ENCODE measurements at regions not wholly inside any gene's neighbourhood (a gene's known extent, or its start where the extent isn't known, plus 50 kb on each side); places are given as distances from the start of the nearest gene placed in this dataset.
"Not testable (repeated sequence)": the region's sequence is repeated elsewhere in the genome, so short reads cannot be mapped to it uniquely, and the experiment has no call there.

DNA sequence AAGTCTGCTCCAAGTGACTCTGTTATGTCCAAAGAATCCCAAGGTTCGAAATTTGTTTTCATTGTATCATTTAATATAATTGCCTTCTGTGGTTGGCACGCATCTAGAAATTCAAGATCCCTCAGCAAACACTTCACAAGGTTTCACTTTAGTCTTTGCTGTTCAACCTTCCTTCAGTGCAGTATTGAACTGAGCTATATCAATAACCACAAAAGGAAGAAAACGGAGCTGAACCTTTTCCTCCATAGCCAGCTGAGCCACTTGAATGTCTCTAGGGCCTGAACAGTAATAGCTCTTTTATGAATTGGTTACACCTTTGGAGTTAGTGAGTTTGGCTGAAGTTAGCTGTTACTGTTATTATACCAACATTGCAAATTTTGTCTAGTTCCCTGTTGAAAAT lies 357.7 kb upstream of the HNRNPA3 start:
- no peaks in the 10 kb centered on the region for H3K27me3 ChIP-seq (ENCODE audit: low read depth, low read length)
- H3K36me3 ChIP-seq (ENCODE audit: control insufficient read depth in 1 of 2, insufficient read depth in 2 of 2, low read length in 2 of 2): no peaks in the 10 kb centered on the region
- H3K4me3 ChIP-seq (ENCODE audit: low read depth in 1 of 2, low read length in 2 of 2): no peak overlapping the region
- no peaks in the 10 kb centered on the region for H3K4me1 ChIP-seq (ENCODE audit: control insufficient read depth in 1 of 2, insufficient read depth in 2 of 2, low read length in 2 of 2)
- no peaks in the 10 kb centered on the region for H3K9me3 ChIP-seq (ENCODE audit: control insufficient read depth in 1 of 2, low read length in 2 of 2)
- H3K27ac ChIP-seq (ENCODE audit: low read length): no peak overlapping the region

DNA sequence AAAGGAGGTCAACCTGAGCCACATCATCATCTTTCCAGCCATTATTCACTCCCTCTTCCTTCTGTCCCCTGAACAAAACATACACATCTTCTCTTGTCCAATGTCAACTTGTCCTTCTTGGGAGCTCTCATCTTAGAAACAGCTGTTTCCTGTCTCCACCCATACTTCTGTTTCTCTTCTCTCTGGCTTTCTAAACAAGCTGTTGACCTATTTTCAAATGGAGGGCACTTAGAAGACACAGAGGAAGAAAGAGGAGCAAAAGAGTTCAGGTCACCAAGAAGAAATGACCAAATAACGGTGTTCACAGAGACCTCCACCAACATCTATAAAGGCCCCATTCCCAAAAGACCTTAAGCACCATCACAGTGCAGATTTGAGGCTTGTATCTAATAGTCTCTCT lies 355.9 kb upstream of the HNRNPA3 start:
- H3K4me3 ChIP-seq (ENCODE audit: low read depth in 1 of 2, low read length in 2 of 2): no peak overlapping the region
- H3K36me3 ChIP-seq (ENCODE audit: control insufficient read depth in 1 of 2, insufficient read depth in 2 of 2, low read length in 2 of 2): no peaks in the 10 kb centered on the region
- H3K4me1 ChIP-seq (ENCODE audit: control insufficient read depth in 1 of 2, insufficient read depth in 2 of 2, low read length in 2 of 2): no peaks in the 10 kb centered on the region
- no peaks in the 10 kb centered on the region for H3K9me3 ChIP-seq (ENCODE audit: control insufficient read depth in 1 of 2, low read length in 2 of 2)
- H3K27ac ChIP-seq (ENCODE audit: low read length): no peak overlapping the region
- H3K27me3 ChIP-seq (ENCODE audit: low read depth, low read length): no peaks in the 10 kb centered on the region

DNA sequence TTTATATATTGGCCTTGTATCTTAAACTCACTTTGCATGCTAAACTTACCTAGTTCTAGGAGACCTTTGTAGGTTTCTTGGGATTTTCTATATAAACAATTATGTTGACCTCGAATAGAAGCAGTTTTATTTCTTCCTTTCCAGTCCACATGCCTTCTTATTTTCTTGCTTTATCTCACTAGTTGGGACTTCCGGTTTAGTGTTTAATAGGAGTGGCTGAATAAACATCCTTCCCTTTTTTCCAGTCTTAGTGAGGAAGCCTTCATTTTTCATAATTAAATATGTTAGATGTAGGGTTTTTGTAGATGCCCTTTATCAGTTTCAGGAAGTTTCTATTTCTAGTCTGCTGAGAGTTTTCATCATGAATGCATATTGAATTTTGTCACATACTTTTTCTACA lies 347.3 kb upstream of the HNRNPA3 start:
- H3K4me3 ChIP-seq (ENCODE audit: low read depth in 1 of 2, low read length in 2 of 2): no peak overlapping the region
- H3K27ac ChIP-seq (ENCODE audit: low read length): no peak overlapping the region
- H3K4me1 ChIP-seq (ENCODE audit: control insufficient read depth in 1 of 2, insufficient read depth in 2 of 2, low read length in 2 of 2): no peaks in the 10 kb centered on the region
- H3K27me3 ChIP-seq (ENCODE audit: low read depth, low read length): no peaks in the 10 kb centered on the region
- no peaks in the 10 kb centered on the region for H3K9me3 ChIP-seq (ENCODE audit: control insufficient read depth in 1 of 2, low read length in 2 of 2)
- no peaks in the 10 kb centered on the region for H3K36me3 ChIP-seq (ENCODE audit: control insufficient read depth in 1 of 2, insufficient read depth in 2 of 2, low read length in 2 of 2)

DNA sequence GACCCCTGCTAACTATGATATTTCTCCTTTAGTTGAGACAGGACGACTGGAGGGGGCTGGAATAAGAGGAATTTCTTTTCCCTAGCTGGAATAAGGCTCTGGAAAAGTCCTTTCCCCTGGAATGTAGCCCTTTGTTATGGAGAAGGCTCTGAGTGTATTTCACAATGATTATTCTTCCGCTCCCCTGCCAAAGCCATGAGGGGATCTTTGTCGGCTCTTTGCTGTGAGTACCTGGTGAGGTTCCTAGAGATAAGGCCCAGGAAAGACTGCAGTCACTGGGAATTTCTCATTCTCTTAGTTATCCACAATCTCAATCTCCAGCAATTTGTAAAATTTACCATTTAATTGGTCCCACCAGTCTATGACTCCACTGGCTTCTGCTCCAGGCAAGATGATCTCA lies 340.2 kb upstream of the HNRNPA3 start:
- H3K9me3 ChIP-seq (ENCODE audit: control insufficient read depth in 1 of 2, low read length in 2 of 2): no peaks in the 10 kb centered on the region
- no peak overlapping the region for H3K4me3 ChIP-seq (ENCODE audit: low read depth in 1 of 2, low read length in 2 of 2)
- H3K36me3 ChIP-seq (ENCODE audit: control insufficient read depth in 1 of 2, insufficient read depth in 2 of 2, low read length in 2 of 2): no peaks in the 10 kb centered on the region
- no peaks in the 10 kb centered on the region for H3K27me3 ChIP-seq (ENCODE audit: low read depth, low read length)
- H3K27ac ChIP-seq (ENCODE audit: low read length): no peak overlapping the region
- H3K4me1 ChIP-seq (ENCODE audit: control insufficient read depth in 1 of 2, insufficient read depth in 2 of 2, low read length in 2 of 2): no peaks in the 10 kb centered on the region

DNA sequence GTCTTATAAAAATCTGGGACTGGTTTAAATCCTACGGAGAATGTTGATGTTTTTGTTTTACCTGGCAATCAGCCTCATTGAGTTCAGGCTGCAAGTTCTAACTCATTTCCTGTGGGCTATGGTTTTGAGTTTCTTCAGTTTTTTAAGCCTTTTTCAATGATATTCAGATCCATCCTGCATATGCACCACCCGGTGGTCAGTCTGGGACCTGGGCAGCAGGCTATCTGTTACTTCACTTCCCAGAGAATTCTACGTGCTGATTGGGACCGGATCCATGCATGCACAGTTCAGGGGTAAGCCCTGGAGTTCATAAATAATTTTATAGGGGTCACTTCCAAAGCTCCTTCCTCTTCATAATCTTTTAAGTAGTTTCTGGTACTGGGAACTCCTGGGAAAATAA lies 339.2 kb upstream of the HNRNPA3 start:
- no peaks in the 10 kb centered on the region for H3K9me3 ChIP-seq (ENCODE audit: control insufficient read depth in 1 of 2, low read length in 2 of 2)
- H3K4me3 ChIP-seq (ENCODE audit: low read depth in 1 of 2, low read length in 2 of 2): no peak overlapping the region
- H3K27ac ChIP-seq (ENCODE audit: low read length): no peak overlapping the region
- no peaks in the 10 kb centered on the region for H3K27me3 ChIP-seq (ENCODE audit: low read depth, low read length)
- H3K4me1 ChIP-seq (ENCODE audit: control insufficient read depth in 1 of 2, insufficient read depth in 2 of 2, low read length in 2 of 2): no peaks in the 10 kb centered on the region
- no peaks in the 10 kb centered on the region for H3K36me3 ChIP-seq (ENCODE audit: control insufficient read depth in 1 of 2, insufficient read depth in 2 of 2, low read length in 2 of 2)

DNA sequence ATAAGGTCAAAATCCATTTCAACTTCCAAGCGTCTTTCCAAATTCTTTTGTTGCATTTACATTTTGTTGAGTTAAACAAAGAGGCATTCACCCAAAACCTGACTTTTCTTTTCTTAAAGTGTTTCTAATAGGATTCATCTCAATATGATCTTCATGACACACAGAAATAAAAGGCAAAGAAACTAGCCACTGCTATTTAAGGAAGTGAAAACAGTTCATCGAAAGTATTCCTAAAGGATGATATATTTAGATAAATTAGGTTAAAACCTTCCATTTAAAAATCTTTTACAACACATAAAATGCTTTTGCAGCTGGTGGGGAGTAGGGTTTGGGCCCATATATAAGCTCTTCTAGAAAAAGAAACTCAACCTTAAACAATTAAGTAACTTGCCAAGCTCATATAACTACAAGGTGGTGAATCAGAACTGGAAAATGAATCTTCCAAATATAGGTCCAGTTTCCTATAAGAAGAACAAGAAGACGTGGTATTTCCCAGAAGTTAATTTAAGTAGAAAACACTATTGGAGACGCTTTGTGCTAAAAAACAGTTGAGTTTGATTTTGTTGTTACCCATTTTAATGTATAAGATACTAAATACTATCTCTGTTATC lies 336.0 kb upstream of the HNRNPA3 start:
- Histone ChIP-seq H3K36me3 (ENCODE audit: control insufficient read depth in 1 of 2, insufficient read depth in 2 of 2, low read length in 2 of 2) (no peaks in the 10 kb centered on the region), H3K27me3 (ENCODE audit: low read depth, low read length) (no peaks in the 10 kb centered on the region), H3K4me1 (ENCODE audit: control insufficient read depth in 1 of 2, insufficient read depth in 2 of 2, low read length in 2 of 2) (no peaks in the 10 kb centered on the region), H3K9me3 (ENCODE audit: control insufficient read depth in 1 of 2, low read length in 2 of 2) (no peaks in the 10 kb centered on the region), H3K27ac (ENCODE audit: low read length) (no peak overlapping the region), H3K4me3 (ENCODE audit: low read depth in 1 of 2, low read length in 2 of 2) (no peak overlapping the region)

DNA sequence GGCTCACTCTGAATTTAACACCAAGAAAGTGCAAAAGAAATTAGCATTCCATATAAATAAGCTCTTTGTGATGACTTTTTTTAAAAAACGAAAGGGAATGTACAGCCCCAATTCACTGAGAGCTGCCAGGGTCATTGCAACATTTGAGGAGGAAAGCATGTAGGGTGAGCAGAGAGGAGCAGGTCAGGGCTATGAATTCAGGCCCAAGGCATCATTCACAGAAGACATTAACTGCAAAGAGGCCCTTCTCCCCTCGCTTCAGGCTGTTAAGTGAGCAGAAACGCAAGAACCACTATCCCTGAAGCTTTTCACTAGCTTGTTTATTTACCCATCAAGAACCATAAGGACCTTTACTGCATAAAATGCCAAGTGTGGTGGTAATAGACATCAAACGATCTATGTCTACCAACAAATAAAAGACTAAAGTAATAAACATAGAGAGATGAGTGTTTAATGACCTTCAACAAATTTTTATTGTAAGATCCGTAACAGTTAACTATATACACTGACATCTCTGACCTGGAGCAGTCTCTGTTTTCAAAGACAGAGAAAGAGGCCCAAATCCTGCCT lies 333.1 kb upstream of the HNRNPA3 start:
- Histone ChIP-seq H3K36me3 (ENCODE audit: control insufficient read depth in 1 of 2, insufficient read depth in 2 of 2, low read length in 2 of 2) (no peaks in the 10 kb centered on the region), H3K27ac (ENCODE audit: low read length) (no peak overlapping the region), H3K4me3 (ENCODE audit: low read depth in 1 of 2, low read length in 2 of 2) (no peak overlapping the region), H3K9me3 (ENCODE audit: control insufficient read depth in 1 of 2, low read length in 2 of 2) (no peaks in the 10 kb centered on the region), H3K4me1 (ENCODE audit: control insufficient read depth in 1 of 2, insufficient read depth in 2 of 2, low read length in 2 of 2) (no peaks in the 10 kb centered on the region), H3K27me3 (ENCODE audit: low read depth, low read length) (no peaks in the 10 kb centered on the region)

DNA sequence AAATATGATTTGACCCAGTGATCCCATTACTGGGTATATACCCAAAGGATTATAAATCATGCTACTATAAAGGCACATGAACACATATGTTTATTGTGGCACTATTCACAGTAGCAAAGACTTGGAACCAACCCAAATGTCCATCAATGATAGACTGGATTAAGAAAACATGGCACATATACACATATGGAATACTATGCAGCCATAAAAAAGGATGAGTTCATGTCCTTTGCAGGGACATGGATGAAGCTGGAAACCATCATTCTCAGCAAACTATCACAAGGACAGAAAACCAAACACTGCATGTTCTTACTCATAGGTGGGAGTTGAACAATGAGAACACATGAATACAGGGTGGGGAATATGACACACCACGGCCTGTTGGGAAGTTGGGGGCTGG lies 330.5 kb upstream of the HNRNPA3 start:
- H3K4me1 ChIP-seq (ENCODE audit: control insufficient read depth in 1 of 2, insufficient read depth in 2 of 2, low read length in 2 of 2); H3K9me3 ChIP-seq (ENCODE audit: control insufficient read depth in 1 of 2, low read length in 2 of 2); H3K4me3 ChIP-seq (ENCODE audit: low read depth in 1 of 2, low read length in 2 of 2); H3K27ac ChIP-seq (ENCODE audit: low read length); H3K36me3 ChIP-seq (ENCODE audit: control insufficient read depth in 1 of 2, insufficient read depth in 2 of 2, low read length in 2 of 2); H3K27me3 ChIP-seq (ENCODE audit: low read depth, low read length): not testable (repeated sequence)

DNA sequence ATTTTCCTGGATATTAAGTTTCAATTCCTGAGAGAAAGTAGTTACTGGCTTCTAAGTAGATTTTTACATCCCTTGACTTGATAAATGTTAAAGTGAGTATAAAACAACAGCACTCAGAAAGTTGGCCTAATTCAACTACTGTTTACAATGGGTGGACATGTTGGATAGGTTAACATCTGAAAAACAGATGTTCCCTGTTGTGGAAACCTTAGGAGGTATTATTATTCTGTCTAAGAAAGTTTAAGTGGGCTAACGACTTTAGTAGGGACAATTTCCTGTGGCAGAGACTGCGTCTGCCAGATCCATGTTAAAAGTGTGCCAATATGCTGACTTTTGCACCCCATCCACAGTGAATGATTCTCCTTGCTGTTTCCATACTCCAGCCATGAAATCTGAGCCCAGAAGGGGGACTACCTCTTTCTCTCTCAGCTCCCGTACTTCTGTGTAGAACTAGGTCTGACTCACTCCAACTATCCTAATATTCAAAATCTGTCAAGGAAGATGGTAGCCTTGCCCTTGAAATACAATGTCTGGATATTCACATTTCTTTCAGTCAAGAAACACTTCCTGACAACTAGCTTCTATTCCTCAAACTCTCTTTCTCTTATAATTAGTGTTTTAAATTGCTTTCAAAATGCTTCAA lies 327.5 kb upstream of the HNRNPA3 start:
- H3K4me3 ChIP-seq (ENCODE audit: low read depth in 1 of 2, low read length in 2 of 2): no peak overlapping the region
- no peaks in the 10 kb centered on the region for H3K4me1 ChIP-seq (ENCODE audit: control insufficient read depth in 1 of 2, insufficient read depth in 2 of 2, low read length in 2 of 2)
- no peaks in the 10 kb centered on the region for H3K27me3 ChIP-seq (ENCODE audit: low read depth, low read length)
- no peaks in the 10 kb centered on the region for H3K9me3 ChIP-seq (ENCODE audit: control insufficient read depth in 1 of 2, low read length in 2 of 2)
- H3K36me3 ChIP-seq (ENCODE audit: control insufficient read depth in 1 of 2, insufficient read depth in 2 of 2, low read length in 2 of 2): no peaks in the 10 kb centered on the region
- H3K27ac ChIP-seq (ENCODE audit: low read length): no peak overlapping the region

DNA sequence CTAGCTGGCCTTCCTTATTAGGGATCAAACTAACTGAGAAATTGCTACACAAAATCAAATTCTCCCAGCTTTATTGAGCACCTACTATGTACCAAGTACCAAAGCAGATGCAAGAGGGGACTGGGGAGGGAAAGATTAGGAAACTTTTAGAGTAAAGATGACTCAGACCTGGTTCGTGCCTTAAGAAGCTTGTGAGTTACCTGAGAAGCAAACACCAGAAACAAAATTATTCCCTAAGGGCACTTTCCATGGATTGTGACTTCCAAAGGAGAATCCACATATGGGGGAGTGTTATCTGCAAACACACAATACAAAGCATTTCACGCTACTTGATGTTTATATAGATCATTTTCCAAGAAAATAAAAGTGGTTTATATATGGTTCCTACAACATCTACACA lies 326.9 kb upstream of the HNRNPA3 start:
- no peaks in the 10 kb centered on the region for H3K9me3 ChIP-seq (ENCODE audit: control insufficient read depth in 1 of 2, low read length in 2 of 2)
- no peaks in the 10 kb centered on the region for H3K36me3 ChIP-seq (ENCODE audit: control insufficient read depth in 1 of 2, insufficient read depth in 2 of 2, low read length in 2 of 2)
- no peaks in the 10 kb centered on the region for H3K4me1 ChIP-seq (ENCODE audit: control insufficient read depth in 1 of 2, insufficient read depth in 2 of 2, low read length in 2 of 2)
- H3K27ac ChIP-seq (ENCODE audit: low read length): no peak overlapping the region
- no peaks in the 10 kb centered on the region for H3K27me3 ChIP-seq (ENCODE audit: low read depth, low read length)
- H3K4me3 ChIP-seq (ENCODE audit: low read depth in 1 of 2, low read length in 2 of 2): no peak overlapping the region

DNA sequence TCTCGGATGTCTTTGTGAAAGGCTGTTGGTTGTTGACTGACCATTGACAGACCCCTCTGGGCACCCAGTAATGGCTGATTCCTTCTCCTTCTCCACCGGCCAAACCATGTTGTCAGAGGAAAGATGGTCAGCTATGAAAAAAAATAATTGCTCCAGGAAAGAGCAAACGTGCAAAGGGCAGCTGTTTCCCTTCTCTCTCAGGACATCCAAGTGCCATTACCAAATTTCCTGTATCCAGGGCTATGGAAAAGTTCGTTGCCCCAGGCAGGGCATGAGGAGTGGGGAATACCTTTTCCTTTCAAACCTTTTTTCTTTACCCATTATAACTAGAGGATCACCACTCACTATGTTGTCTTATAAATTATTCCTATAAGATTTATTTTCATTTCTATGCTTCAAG lies 321.5 kb upstream of the HNRNPA3 start:
- no peaks in the 10 kb centered on the region for H3K4me1 ChIP-seq (ENCODE audit: control insufficient read depth in 1 of 2, insufficient read depth in 2 of 2, low read length in 2 of 2)
- no peak overlapping the region for H3K27ac ChIP-seq (ENCODE audit: low read length)
- H3K4me3 ChIP-seq (ENCODE audit: low read depth in 1 of 2, low read length in 2 of 2): no peak overlapping the region
- no peaks in the 10 kb centered on the region for H3K9me3 ChIP-seq (ENCODE audit: control insufficient read depth in 1 of 2, low read length in 2 of 2)
- H3K27me3 ChIP-seq (ENCODE audit: low read depth, low read length): no peaks in the 10 kb centered on the region
- H3K36me3 ChIP-seq (ENCODE audit: control insufficient read depth in 1 of 2, insufficient read depth in 2 of 2, low read length in 2 of 2): no peaks in the 10 kb centered on the region

DNA sequence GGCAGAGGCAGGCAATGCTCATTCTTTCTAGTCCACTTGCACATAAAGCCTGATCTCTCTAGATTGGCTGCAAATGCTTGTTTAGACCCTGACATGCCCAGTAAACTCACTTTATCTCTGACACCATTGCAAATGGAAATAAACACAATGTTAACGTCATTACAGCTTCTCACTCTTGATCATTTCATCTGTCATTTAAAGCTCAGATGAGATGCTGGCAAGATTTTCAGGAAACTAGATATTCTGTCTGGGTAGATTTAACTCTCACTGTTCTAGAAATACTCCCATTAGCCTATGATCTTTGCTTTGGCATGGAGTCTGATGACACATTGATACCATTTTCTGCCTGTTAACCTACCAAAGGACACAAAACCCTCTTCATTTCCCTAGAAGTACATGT lies 320.7 kb upstream of the HNRNPA3 start:
- no peaks in the 10 kb centered on the region for H3K4me1 ChIP-seq (ENCODE audit: control insufficient read depth in 1 of 2, insufficient read depth in 2 of 2, low read length in 2 of 2)
- H3K9me3 ChIP-seq (ENCODE audit: control insufficient read depth in 1 of 2, low read length in 2 of 2): no peaks in the 10 kb centered on the region
- H3K27me3 ChIP-seq (ENCODE audit: low read depth, low read length): no peaks in the 10 kb centered on the region
- H3K27ac ChIP-seq (ENCODE audit: low read length): no peak overlapping the region
- H3K36me3 ChIP-seq (ENCODE audit: control insufficient read depth in 1 of 2, insufficient read depth in 2 of 2, low read length in 2 of 2): no peaks in the 10 kb centered on the region
- H3K4me3 ChIP-seq (ENCODE audit: low read depth in 1 of 2, low read length in 2 of 2): no peak overlapping the region
